ENCODE measurements at regions not wholly inside any gene's neighbourhood (a gene's known extent, or its start where the extent isn't known, plus 50 kb on each side); places are given as distances from the start of the nearest gene placed in this dataset.

- TF ChIP-seq CTCF (IDR thresholded peaks at IDR 0.05; ENCODE audit: low read length), result no peak
- no peak for TF ChIP-seq EZH2 (optimal IDR thresholded peaks at IDR 0.05; ENCODE audit: low read depth, low read length)
These were observed 231.6 kb upstream of the ERBB4 start for GRCh38 chr2:212770240-212770639.

Data from MM.1S (cell line).